ENCODE measurements at regions not wholly inside any gene's neighbourhood (a gene's known extent, or its start where the extent isn't known, plus 50 kb on each side); places are given as distances from the start of the nearest gene placed in this dataset.
"Not testable (repeated sequence)": the region's sequence is repeated elsewhere in the genome, so short reads cannot be mapped to it uniquely, and the experiment has no call there.

- no peak for DNase-seq
These were observed 734.2 kb upstream of the GBE1 start for GRCh38 chr3:82495655-82496054.

- no peak for DNase-seq
These were observed 733.6 kb upstream of the GBE1 start for GRCh38 chr3:82494977-82495489.

- DNase-seq = no peak
These were observed 732.4 kb upstream of the GBE1 start for GRCh38 chr3:82493858-82494257.

- DNase-seq = no peak
These were observed 713.9 kb upstream of the GBE1 start for GRCh38 chr3:82475306-82475705.

- no peak for DNase-seq
These were observed 713.3 kb upstream of the GBE1 start for GRCh38 chr3:82474711-82475110.

GRCh38 chr3:82473864-82474541, 712.6 kb upstream of the GBE1 start:
- no peak for DNase-seq

- DNase-seq = no peak
These were observed 705.6 kb upstream of the GBE1 start for GRCh38 chr3:82467051-82467450.

- DNase-seq = no peak
These were observed 701.5 kb upstream of the GBE1 start for GRCh38 chr3:82462977-82463376.

- no peak for DNase-seq
These were observed 699.8 kb upstream of the GBE1 start for GRCh38 chr3:82461049-82461889.

- DNase-seq = no peak
These were observed 686.9 kb upstream of the GBE1 start for GRCh38 chr3:82448320-82448719.

- DNase-seq = not testable (repeated sequence)
These were observed 667.4 kb upstream of the GBE1 start for GRCh38 chr3:82428821-82429220.

GRCh38 chr3:82424031-82424339, 662.5 kb upstream of the GBE1 start:
- DNase-seq = no peak

- no peak for DNase-seq
These were observed 662.0 kb upstream of the GBE1 start for GRCh38 chr3:82423268-82424030.

GRCh38 chr3:82416830-82417229, 655.4 kb upstream of the GBE1 start:
- no peak for DNase-seq

- DNase-seq = no peak
These were observed 654.9 kb upstream of the GBE1 start for GRCh38 chr3:82416349-82416748.

GRCh38 chr3:82413171-82413570, 651.7 kb upstream of the GBE1 start:
- DNase-seq = no peak

- no peak for DNase-seq
These were observed 648.9 kb upstream of the GBE1 start for GRCh38 chr3:82410366-82410765.

- DNase-seq = no peak
These were observed 648.4 kb upstream of the GBE1 start for GRCh38 chr3:82409842-82410241.

GRCh38 chr3:82392203-82392775, 630.8 kb upstream of the GBE1 start:
- no peak for DNase-seq

GRCh38 chr3:82390868-82391267, 629.4 kb upstream of the GBE1 start:
- DNase-seq = no peak

GRCh38 chr3:82386647-82387046, 625.2 kb upstream of the GBE1 start:
- no peak for DNase-seq

GRCh38 chr3:82384181-82384580, 622.7 kb upstream of the GBE1 start:
- no peak for DNase-seq

- DNase-seq = no peak
These were observed 621.4 kb upstream of the GBE1 start for GRCh38 chr3:82382831-82383230.

Data from CD4-positive, alpha-beta T cell treated with Interleukin-10 for 1 hour (primary cell).